GM19025 (cell line): ENCODE measurements at regions not wholly inside any gene's neighbourhood (a gene's known extent, or its start where the extent isn't known, plus 50 kb on each side); places are given as distances from the start of the nearest gene placed in this dataset.

Experiments
- ATAC-seq: cut with Tn5 transposase; IDR thresholded peaks from one replicate; pipeline ENCODE4 v1.9.1; 2021; ENCODE audit warnings: mild to moderate bottlenecking, low read depth, moderate library complexity; ENCODE audit not compliant: unreplicated experiment

DNA sequence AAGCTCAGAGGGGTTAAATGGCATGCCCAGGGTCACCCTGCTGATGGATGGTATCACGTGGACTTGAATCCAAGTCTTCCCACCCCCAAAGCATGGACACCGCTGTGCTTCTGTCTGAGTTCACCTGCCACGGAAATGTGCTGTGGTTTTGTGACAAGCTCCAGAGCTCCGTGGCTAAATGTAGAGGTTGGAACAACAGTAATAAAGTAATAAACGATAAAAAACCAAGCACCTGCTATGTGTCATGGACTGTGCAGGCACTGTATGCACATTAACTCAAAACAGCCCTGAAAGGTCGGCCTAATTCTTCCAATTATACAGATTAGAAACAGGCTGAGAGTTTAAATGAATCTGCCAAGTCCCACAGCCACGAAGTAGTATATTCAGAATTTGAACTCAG, 182.1 kb upstream of the NAV2 start:
- no peak for ATAC-seq

DNA sequence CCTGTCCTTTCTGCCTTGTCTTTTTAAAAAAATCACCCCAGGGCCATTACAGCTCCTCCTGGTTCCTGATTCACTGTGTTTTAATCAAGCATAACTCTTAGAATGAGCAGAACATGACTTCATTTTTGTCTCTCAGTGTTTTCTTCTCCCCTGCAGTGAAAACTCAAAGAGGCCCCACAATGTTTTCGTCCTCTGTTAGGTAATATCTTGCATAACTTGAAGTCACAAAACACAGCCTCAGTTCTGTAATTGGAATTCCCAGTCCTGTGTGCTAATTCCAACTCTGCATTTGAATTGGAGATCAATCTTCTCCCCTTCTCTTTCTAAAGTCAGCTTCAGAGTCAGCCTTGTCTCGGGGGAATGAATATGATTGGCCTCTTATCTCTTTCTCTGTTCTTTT, 186.5 kb upstream of the NAV2 start:
- no peak for ATAC-seq

DNA sequence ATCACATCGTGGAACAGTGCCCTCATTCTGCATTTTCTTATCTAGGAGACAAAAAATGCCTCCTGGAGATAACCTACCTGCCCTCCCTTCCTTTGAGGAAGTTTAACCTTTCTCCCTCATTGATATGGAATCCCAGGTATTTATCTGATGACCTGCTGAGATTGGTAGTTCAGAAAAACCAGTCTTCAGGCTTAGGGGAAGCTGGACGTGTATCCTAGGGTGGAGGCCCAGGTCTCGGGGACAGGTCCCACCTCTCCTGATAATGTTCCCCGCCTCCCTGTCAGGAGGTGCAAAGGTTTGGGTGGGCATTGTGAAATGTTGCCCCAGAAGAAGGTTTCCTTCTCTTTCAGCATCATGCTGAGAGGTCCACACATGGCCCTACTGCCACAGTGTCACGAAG, 186.9 kb upstream of the NAV2 start:
- ATAC-seq = no peak

DNA sequence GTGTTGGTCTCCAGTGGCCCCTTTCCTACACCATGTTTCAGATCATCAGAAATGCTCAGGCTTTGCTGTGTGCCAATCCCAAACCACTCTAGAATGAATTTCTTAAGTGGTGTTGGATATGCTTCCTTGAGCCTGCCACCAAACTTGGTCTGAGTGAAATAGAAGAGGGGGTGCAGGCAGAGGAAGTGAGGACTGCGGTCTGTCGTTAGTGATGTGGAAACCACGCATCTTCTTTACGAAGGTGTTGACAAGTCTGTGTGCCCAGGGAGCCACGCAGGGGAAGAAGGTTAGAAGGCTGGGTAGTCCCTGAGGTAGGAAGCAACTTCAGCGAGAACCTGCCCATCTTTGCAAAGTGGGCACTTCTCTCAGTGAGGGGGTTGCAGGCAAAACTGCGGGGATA, 187.4 kb upstream of the NAV2 start:
- ATAC-seq = no peak

DNA sequence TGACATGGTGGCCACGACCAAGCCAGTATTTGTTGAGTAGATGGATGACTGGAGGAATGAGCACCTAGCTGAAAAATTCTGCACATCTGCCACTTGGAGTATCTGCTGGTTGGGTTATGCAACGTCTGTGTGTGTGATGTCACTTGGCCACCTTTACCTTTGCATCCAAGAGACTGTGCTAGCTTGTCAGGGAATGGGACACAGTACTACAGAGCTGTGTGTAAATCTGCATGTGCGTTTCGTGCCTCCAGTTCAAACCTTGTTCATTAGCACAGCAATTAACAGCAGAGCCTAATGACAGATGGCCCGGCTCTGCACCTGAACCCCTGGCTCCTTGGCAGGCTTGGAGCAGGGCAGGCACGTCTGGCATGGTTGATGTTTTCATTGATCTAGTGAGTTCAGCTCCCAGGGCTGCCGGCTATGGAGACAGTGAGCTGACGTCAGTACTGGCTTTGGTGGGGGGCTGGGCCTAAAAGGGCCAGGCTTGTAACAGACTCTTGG, 188.4 kb upstream of the NAV2 start:
- no peak for ATAC-seq

DNA sequence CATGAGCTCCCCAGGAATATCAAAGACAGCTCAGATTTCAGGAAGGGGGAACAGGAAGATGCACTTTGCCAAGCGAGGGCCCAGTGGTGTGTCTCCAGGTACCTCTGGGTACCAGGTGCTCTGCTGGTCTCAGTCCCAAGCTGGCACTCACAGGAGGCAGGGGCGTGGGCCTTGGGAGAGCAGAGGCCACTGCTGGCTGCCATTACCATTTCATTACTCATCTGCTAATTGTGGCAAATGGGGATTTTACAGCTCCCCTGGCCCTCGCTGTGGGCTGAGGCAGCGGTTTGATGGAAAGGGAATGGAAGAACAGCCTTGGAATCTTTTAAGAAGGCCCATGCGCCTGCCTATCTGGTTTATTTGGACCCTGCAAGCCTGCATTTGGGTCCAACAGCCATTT, 192.0 kb upstream of the NAV2 start:
- no peak for ATAC-seq

DNA sequence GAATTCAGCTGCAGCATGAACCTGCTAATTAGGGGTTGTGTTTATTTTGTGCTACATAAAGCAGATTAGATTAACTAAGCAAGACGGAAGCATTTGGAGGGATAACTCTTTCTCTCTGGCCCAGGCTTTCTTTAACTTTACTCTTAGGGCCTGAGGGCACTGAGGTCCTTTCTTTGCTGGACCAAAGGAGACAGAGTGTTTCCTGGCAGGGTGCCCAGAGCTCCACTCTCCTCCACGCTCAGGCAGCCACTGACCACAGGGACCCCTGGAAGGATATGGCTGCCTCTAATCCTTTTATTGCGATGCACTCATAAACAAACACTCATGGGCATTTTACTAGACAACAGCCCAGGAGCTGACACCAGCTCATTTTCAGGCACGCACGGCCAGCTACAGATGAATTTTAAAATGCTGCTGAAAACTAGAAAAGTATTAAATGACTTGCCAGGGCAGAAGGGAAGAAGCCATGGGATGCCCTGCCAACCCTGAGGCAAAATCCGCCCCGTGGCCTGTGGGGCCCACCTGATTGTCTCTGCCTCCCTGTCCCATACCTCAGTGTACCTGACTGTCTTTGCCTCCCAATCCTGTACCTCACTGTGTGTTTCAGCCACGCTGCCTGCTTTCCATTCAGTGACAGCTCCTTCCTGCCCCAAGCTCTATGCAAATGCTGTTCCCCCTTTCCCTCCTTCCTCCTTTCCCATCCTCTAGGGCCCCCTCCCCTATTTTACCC, 192.6 kb upstream of the NAV2 start:
- no peak for ATAC-seq

DNA sequence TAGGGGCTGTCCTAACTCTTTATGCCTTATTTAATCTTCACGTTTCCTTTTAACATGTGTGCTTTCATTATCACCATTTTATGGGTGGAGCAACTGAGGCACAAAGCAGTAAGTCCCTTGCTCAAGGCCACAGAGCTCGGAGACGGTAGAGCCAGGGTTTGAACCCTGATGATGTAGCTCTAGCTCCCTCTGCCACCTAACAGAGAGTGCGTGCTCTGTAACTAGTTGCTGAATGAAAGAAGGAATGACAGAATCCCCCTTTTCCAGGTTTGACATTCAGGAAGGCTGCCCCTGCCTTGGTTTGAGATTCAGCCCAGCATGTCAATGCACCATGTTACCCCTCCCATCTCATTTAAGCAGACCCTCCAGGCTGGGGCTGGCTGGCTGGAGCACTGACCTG, 193.3 kb upstream of the NAV2 start:
- ATAC-seq = no peak

DNA sequence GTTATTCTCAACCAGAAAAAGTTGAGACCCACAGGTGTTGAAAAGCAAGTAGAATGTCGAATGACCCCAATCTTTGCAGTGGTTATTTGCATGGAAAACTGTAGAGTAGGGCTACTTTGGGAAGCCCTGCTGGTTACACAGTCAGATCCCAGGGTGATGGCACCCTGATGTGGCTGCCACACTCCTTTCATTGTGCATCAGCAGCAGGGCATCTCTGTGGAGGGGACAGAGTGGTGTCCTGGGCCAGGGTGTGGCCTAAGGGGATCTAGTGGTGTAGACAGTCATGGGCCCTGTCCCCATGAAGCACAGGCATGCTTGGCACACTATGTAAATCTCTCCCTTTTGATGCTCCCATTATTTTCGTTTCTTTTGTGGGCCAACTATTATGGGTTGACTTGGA, 199.4 kb upstream of the NAV2 start:
- no peak for ATAC-seq

DNA sequence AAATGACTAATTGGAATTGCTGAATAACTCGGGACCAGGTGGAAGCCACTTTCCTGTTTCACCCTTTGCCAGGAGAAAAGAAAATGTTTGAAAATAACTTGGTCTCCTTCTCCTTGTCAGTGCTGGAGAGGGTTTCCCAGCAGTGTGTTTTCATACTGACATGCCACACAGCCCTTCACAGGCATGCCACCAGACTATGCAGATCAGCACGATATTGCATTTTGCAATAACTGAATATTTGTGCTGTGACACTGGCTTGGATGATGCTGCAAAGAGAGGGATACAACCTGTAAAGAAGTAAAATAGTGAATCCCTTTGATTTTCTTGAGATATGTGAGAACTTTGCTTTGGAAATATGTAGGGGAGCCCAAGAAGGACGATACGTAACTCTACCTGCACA, 200.0 kb upstream of the NAV2 start:
- no peak for ATAC-seq

DNA sequence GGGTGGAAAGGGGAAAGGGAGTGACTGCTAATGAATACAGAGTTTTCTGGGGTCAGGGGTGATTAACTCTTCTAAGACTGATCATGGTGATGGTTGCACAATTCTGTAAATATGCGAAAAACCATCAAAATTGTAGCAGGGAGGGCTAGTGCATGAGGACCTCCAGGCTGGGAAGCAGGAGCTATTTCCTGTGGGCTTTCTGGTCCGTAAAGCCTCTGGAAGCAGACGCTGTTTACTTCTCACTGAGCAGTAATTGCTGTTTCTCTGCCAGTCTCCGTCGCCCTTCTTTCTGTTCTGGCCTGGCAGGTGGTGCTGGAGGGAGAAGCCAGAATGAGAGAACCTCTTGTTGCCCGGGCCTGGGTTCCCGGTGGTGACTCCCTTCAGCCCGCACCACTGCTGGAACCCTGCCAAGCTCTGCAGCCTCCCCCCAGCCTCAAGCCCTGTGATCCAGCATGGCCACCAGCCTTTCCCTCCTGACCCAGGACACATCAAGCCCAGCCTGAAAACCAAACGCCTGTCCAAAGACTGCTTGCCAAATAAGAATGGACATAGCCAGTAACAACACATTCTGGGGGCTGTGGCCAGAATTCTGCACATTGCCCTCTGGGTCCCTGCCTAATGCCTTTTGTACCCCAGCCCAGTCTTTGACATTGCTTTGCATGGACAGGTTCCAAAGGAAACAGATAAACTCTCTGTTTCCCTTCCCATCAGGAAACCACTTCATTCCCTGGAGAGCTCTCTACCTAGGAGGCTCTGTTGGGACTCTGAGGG, 201.0 kb upstream of the NAV2 start:
- ATAC-seq = no peak

DNA sequence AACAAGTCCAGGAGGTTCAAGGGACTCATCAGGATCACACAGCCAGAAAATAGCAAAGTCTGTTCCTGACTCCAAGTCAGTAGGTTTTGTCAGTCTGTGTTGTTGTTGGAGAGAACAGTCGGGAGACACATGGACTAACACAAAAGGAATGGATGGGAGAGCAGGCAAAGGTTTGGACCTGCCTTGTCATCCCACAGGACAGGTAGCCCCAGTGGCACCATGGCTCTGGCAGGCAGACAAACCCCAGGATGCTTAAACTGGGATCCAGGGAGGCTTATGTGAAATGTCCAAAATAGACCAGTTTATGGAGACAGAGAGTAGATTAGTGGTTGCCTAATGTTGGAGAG, 201.6 kb upstream of the NAV2 start:
- no peak for ATAC-seq

DNA sequence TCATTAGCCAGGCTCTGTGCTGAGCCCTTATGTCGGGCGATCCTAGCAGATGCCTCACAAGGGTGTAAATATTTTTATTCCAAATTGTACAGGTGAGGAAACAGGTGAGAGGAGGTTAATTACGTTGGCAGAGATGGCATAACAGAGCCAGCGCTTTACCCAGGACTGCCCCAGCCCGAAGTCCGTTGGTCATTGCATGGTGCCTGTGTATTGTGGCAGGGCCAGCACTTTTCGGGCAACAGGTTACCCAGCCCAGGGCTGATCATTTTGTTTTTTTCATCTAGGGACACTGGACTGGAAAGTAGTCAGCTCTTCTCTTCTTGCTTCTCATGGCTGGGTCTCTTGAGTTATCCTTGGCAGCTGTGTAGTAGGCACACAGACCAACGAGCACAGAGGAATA, 202.2 kb upstream of the NAV2 start:
- ATAC-seq = no peak

DNA sequence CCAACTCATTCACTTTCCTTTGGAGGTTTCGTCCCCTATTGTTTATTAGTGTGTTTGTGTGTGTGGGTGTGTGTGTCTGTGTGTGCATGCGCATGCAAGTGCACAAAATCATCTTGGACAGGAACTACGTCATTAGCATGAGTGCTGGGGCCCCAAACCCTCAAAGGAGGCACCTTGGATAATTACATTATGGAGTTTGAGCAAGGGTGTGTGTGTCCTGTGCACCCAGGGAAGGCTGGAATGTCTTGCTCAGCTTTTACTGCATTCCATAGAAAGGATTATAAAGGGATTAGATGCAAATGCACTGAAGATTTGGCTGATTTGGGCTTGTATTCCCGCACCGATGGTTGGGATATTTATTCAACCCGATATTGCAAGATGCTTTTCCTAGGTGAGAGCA, 203.4 kb upstream of the NAV2 start:
- ATAC-seq = no peak

DNA sequence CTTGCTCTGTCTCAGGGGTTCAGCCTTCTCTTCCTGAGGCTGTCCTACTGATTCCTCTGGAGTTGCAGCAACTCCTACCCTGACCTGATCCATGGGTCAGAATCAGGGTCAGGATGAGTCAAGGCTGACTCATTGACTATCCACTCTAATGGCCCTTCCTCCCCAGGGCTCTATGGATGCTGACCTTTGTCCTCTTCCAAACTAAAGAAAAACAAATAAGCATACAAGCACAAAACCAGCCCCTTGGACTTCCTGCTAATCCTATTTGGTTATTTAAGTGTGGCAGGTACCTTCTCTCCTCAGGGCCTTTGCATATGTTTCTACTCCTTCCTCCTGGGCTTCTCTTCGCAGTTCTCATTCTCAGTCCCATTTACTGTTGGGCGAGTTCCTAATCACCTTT, 204.5 kb upstream of the NAV2 start:
- no peak for ATAC-seq

DNA sequence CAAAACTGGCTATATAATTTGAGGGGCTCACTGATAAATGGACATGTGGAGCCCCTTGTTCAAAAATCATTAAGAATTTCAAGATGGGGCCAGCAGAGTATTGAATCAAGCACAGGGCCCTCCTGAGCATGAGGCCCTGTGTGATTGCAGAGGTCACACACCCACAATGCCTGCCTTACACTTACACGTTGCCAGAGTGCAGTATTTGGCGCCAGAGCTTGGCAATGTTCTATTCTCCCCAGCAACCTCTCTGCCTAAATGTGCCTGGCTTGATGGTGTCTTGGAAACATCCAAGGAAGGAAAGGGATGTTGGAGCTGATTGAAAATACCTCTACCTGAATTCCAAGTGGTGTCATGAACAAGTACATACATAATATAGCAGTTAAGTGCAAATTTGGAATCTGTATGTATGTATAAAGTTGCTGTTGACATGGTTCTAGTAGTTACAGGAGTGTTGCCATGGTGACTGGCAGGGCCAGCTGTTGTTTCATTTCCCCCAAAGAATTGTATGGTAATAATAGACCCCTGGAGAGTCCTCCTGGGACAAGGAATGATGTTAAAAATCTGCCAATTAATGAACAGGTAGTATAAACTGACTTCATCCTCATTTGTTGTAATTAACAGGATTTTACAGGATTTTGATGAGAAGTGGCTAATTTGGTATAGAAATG, 205.7 kb upstream of the NAV2 start:
- no peak for ATAC-seq

DNA sequence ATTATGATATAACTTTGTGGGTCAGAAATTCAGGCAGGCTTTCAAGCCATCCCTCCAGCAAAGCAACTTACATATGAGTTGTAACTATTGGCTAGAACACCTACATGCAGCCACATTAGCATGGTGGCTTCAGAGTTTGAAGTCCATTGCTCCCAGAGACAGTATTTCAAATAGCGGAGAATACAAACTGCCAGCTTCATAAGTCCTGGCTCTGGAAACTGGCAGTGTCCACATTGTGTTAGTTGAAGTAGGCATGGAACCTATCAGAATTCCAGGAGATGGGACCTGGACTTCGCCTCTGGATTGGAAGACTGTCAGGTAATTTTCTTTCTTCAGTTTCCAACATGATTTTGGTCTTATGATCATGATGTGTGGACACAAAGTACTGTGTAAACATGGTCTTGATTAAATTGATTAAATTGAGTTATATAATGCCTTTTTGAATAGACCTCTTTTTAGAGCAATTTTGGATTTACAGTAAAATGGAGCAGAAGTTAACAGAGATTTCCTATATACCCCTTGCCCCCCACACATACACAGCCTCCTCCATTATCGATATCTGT, 209.9 kb upstream of the NAV2 start:
- no peak for ATAC-seq

DNA sequence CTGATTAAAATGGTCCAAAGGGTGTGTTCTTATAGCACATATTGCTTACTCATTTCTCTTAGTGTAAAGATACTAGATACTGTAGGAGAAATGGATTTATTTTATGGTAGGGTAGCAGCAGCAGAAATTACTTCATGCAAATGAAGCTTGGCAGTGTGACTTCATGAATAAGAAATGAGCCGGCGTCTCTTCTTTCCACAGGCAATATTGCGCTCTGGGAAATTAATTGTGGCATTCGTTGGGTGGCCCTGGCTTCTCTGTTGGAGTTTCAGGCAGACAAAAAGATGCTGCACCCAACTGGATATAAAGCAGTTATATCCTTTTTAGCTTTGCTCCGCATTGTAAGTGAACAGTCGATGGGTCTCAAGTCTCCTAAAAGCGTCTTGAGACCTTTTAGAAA, 211.0 kb upstream of the NAV2 start:
- ATAC-seq = no peak

DNA sequence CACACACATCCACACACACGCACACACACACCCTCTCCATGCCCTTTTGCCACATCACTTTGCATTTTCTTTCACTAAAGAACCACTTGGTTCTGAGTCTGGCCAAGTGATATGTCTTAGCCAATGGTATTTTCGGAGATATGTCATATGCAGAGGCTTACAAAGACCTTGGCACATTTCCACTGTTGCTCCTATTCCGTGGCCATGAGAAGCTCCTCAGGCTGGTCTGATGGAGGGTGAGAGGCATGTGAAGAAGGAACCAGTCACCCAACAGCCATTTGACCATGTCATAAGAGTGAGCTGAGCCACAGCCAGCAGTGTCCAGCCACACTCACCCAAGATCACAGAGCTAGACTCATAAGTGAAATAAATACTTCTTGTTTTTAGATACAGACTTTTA, 212.6 kb upstream of the NAV2 start:
- no peak for ATAC-seq

DNA sequence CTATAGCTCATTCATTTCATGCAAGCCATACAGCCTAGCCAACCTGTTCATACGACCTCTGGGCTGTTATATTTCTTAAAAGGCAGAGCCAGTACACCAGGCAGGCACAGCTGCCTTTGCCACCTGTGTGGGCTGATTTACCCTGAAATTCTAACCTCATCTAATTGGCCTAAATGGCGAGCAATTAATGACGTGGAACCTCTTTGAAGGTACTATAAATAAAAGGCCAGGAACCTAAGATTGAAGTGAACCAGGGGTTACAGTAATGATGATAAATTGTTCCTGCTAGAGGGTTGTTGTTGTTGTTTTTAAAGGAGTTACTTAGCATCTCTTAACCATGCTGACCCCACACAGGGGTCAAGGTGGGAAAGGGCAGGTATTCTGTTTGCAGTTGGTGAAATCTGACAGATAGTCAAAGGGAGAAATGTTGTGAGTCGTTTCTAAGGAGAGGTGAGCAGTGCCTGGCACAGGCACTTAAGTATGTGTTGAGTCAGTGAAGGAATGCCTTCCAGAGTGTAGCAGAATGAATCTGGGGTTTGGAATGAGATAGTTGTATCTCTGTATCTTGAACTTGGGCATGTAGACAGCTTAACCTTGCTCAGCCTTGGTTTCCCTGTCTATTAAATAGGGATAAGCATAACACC, 213.5 kb upstream of the NAV2 start:
- ATAC-seq = no peak
